KMS-11 (cell line): ENCODE measurements at regions not wholly inside any gene's neighbourhood (a gene's known extent, or its start where the extent isn't known, plus 50 kb on each side); places are given as distances from the start of the nearest gene placed in this dataset.

Experiments
- H2AFZ ChIP-seq: fragments of 200-600 bp; sonication (generic); 2 replicates; pipeline ENCODE4 v1.6.1; 2016; ENCODE audit warnings: antibody characterized with exemption, mixed run types, low read depth
- H3K27ac ChIP-seq: fragments of 200-600 bp; sonication (generic); 2 replicates; pipeline ENCODE4 v1.6.1; 2016; ENCODE audit warnings: mild to moderate bottlenecking, mixed run types
- H3K27me3 ChIP-seq: fragments of 200-600 bp; sonication (generic); 2 replicates; pipeline ENCODE4 v1.6.1; 2017; ENCODE audit warnings: mild to moderate bottlenecking, low read depth, mixed run types, moderate library complexity; ENCODE audit not compliant: insufficient read depth
- H3K36me3 ChIP-seq: fragments of 200-600 bp; sonication (generic); 2 replicates; pipeline ENCODE4 v1.6.1; 2017; ENCODE audit warnings: mild to moderate bottlenecking, mixed run types; ENCODE audit not compliant: insufficient read depth
- H3K4me1 ChIP-seq: fragments of 200-600 bp; sonication (generic); 2 replicates; pipeline ENCODE4 v1.6.1; 2016; ENCODE audit warnings: mild to moderate bottlenecking, low read depth, mixed run types; ENCODE audit not compliant: poor library complexity, severe bottlenecking
- H3K4me2 ChIP-seq: fragments of 200-600 bp; sonication (generic); 2 replicates; pipeline ENCODE4 v1.7.0; 2016; ENCODE audit warnings: mild to moderate bottlenecking, mixed run types
- H3K4me3 ChIP-seq: fragments of 200-600 bp; sonication (generic); IDR thresholded peaks from 2 replicates; pipeline ENCODE4 v1.6.1; 2017; ENCODE audit warnings: low read depth, low read length, mixed read lengths; ENCODE audit not compliant: insufficient read depth
- H3K79me2 ChIP-seq: fragments of 200-600 bp; sonication (generic); 2 replicates; pipeline ENCODE4 v1.6.1; 2016; ENCODE audit warnings: low read depth, mixed run types; ENCODE audit not compliant: insufficient read depth
- H3K9ac ChIP-seq: fragments of 200-600 bp; sonication (generic); 2 replicates; pipeline ENCODE4 v1.6.1; 2016; ENCODE audit warnings: mild to moderate bottlenecking, mixed run types
- H4K20me1 ChIP-seq: fragments of 200-600 bp; sonication (generic); 2 replicates; pipeline ENCODE4 v1.6.1; 2016; ENCODE audit warnings: mild to moderate bottlenecking, mixed run types; ENCODE audit not compliant: insufficient read depth
- TF ChIP-seq, protein P1 (sequence below): fragments of 200-600 bp; sonication (generic); conservative IDR thresholded peaks from 2 replicates; pipeline ENCODE4 v1.6.1; 2017; ENCODE audit warnings: low read depth, mild to moderate bottlenecking, antibody characterized with exemption, low read length, moderate library complexity, mixed read lengths

GRCh38 chr6:105568142-105568541, 165.3 kb upstream of the PREP start:
- H3K36me3 ChIP-seq: no peaks in the 10 kb centered on the region
- no peaks in the 10 kb centered on the region for H3K79me2 ChIP-seq
- H4K20me1 ChIP-seq: no peaks in the 10 kb centered on the region
- no peak overlapping the region for H3K9ac ChIP-seq
- H3K4me3 ChIP-seq: no peak overlapping the region
- no peaks in the 10 kb centered on the region for H3K27me3 ChIP-seq
- no peaks in the 10 kb centered on the region for H3K4me1 ChIP-seq
- no peak overlapping the region for H3K27ac ChIP-seq
- no peak overlapping the region for H3K4me2 ChIP-seq
- TF ChIP-seq, protein P1, sequence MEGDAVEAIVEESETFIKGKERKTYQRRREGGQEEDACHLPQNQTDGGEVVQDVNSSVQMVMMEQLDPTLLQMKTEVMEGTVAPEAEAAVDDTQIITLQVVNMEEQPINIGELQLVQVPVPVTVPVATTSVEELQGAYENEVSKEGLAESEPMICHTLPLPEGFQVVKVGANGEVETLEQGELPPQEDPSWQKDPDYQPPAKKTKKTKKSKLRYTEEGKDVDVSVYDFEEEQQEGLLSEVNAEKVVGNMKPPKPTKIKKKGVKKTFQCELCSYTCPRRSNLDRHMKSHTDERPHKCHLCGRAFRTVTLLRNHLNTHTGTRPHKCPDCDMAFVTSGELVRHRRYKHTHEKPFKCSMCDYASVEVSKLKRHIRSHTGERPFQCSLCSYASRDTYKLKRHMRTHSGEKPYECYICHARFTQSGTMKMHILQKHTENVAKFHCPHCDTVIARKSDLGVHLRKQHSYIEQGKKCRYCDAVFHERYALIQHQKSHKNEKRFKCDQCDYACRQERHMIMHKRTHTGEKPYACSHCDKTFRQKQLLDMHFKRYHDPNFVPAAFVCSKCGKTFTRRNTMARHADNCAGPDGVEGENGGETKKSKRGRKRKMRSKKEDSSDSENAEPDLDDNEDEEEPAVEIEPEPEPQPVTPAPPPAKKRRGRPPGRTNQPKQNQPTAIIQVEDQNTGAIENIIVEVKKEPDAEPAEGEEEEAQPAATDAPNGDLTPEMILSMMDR: no peak
- no peak overlapping the region for H2AFZ ChIP-seq

- H3K4me3 ChIP-seq: no peak overlapping the region
- TF ChIP-seq, protein P1: no peak
- no peak overlapping the region for H2AFZ ChIP-seq
- no peaks in the 10 kb centered on the region for H3K36me3 ChIP-seq
- H3K4me2 ChIP-seq: no peak overlapping the region
- no peak overlapping the region for H3K9ac ChIP-seq
- H4K20me1 ChIP-seq: no peaks in the 10 kb centered on the region
- no peaks in the 10 kb centered on the region for H3K79me2 ChIP-seq
- no peaks in the 10 kb centered on the region for H3K4me1 ChIP-seq
- no peaks in the 10 kb centered on the region for H3K27me3 ChIP-seq
- no peak overlapping the region for H3K27ac ChIP-seq
These were observed 164.3 kb upstream of the PREP start for GRCh38 chr6:105567140-105567539.

GRCh38 chr6:105566503-105566902, 163.6 kb upstream of the PREP start:
- Histone ChIP-seq H3K4me2 (no peak overlapping the region), H3K79me2 (no peaks in the 10 kb centered on the region)
- TF ChIP-seq, protein P1: no peak

GRCh38 chr6:105564121-105564902, 161.4 kb upstream of the PREP start:
- Histone ChIP-seq H3K36me3 (no peaks in the 10 kb centered on the region), H3K4me2 (no peak overlapping the region), H2AFZ (no peak overlapping the region), H4K20me1 (no peaks in the 10 kb centered on the region), H3K79me2 (no peaks in the 10 kb centered on the region), H3K4me1 (no peaks in the 10 kb centered on the region), H3K27ac (no peak overlapping the region), H3K9ac (no peak overlapping the region), H3K27me3 (no peaks in the 10 kb centered on the region), H3K4me3 (no peak overlapping the region)
- TF ChIP-seq, protein P1: no peak

More at GRCh38 chr6:105566503-105566902, 163.6 kb upstream of the PREP start:
- Histone ChIP-seq H3K4me3 (no peak overlapping the region), H3K27ac (no peak overlapping the region), H3K9ac (no peak overlapping the region), H3K36me3 (no peaks in the 10 kb centered on the region), H3K4me1 (no peaks in the 10 kb centered on the region), H2AFZ (no peak overlapping the region), H4K20me1 (no peaks in the 10 kb centered on the region), H3K27me3 (no peaks in the 10 kb centered on the region)
